HG03196 (cell line): ENCODE measurements at regions not wholly inside any gene's neighbourhood (a gene's known extent, or its start where the extent isn't known, plus 50 kb on each side); places are given as distances from the start of the nearest gene placed in this dataset.
"Not testable (repeated sequence)": the region's sequence is repeated elsewhere in the genome, so short reads cannot be mapped to it uniquely, and the experiment has no call there.

Source experiments
- ATAC-seq: cut with Tn5 transposase; IDR thresholded peaks from one replicate; pipeline ENCODE4 v1.9.1; 2021; ENCODE audit not compliant: unreplicated experiment

- no peak for ATAC-seq
Observed at GRCh38 chr4:137960371-137961050, 281.6 kb downstream of the SLC7A11 start.

- ATAC-seq, result no peak
Observed at GRCh38 chr4:137957806-137958205, 284.3 kb downstream of the SLC7A11 start.

GRCh38 chr4:137956256-137956655 lies 285.9 kb downstream of the SLC7A11 start:
- no peak for ATAC-seq

- ATAC-seq, result no peak
Observed at GRCh38 chr4:137955595-137955994, 286.6 kb downstream of the SLC7A11 start.

- ATAC-seq, result no peak
Observed at GRCh38 chr4:137952116-137952515, 290.0 kb downstream of the SLC7A11 start.

- ATAC-seq, result no peak
Observed at GRCh38 chr4:137950286-137950685, 291.9 kb downstream of the SLC7A11 start.

- ATAC-seq, result no peak
Observed at GRCh38 chr4:137949746-137950145, 292.4 kb downstream of the SLC7A11 start.

- no peak for ATAC-seq
Observed at GRCh38 chr4:137946453-137947174, 295.5 kb downstream of the SLC7A11 start.

- not testable (repeated sequence) for ATAC-seq
Observed at GRCh38 chr4:137942815-137943214, 299.3 kb downstream of the SLC7A11 start.

- ATAC-seq, result not testable (repeated sequence)
Observed at GRCh38 chr4:137942015-137942515, 300.1 kb downstream of the SLC7A11 start.

- no peak for ATAC-seq
Observed at GRCh38 chr4:137934911-137935310, 307.2 kb downstream of the SLC7A11 start.

GRCh38 chr4:137934046-137934445 lies 308.1 kb downstream of the SLC7A11 start:
- no peak for ATAC-seq

- ATAC-seq, result no peak
Observed at GRCh38 chr4:137927972-137928371, 314.2 kb downstream of the SLC7A11 start.

GRCh38 chr4:137923494-137923893 lies 318.7 kb downstream of the SLC7A11 start:
- ATAC-seq, result no peak

GRCh38 chr4:137922721-137923120 lies 319.4 kb downstream of the SLC7A11 start:
- ATAC-seq, result no peak

GRCh38 chr4:137909529-137910309 lies 332.4 kb downstream of the SLC7A11 start:
- ATAC-seq, result no peak

GRCh38 chr4:137905930-137906329 lies 336.2 kb downstream of the SLC7A11 start:
- ATAC-seq, result no peak

- ATAC-seq, result no peak
Observed at GRCh38 chr4:137901114-137901513, 341.0 kb downstream of the SLC7A11 start.

- no peak for ATAC-seq
Observed at GRCh38 chr4:137896221-137896737, 345.9 kb downstream of the SLC7A11 start.

- not testable (repeated sequence) for ATAC-seq
Observed at GRCh38 chr4:137895515-137895914, 346.6 kb downstream of the SLC7A11 start.

GRCh38 chr4:137892134-137892533 lies 350.0 kb downstream of the SLC7A11 start:
- ATAC-seq, result no peak
